IMR-90 (cell line): ENCODE measurements at regions not wholly inside any gene's neighbourhood (a gene's known extent, or its start where the extent isn't known, plus 50 kb on each side); places are given as distances from the start of the nearest gene placed in this dataset.

ENCODE experiments used
- ATAC-seq: fragments of 200-7000 bp; cut with Tn5 transposase; 2 replicates; pipeline ENCODE4 v1.9.1; 2020; ENCODE audit warnings: low read depth, mild to moderate bottlenecking, moderate library complexity
- BruUV-seq: library from RNA; stranded (reverse); fragments of 400-500 nt; replicated peaks from 2 replicates; lab custom pipeline; 2021; lab: Mats Ljungman, UMichigan
- CTCF ChIA-PET: fragments of 300-600 bp; formaldehyde crosslinking; extraction: SDS; loops from one replicate; lab custom pipeline; 2021; ENCODE audit warnings: antibody characterized with exemption; lab: Yijun Ruan, JAX
- POLR2A ChIA-PET: fragments of 300-600 bp; sonication (Branson Sonifier 250); formaldehyde crosslinking; loops from one replicate; lab custom pipeline; 2022; ENCODE audit warnings: antibody characterized with exemption; ENCODE audit not compliant: unreplicated experiment; lab: Charles Lee
- DNase-seq: peaks from one replicate; pipeline ENCODE4 v3.0.0; 2013
- H2AFZ ChIP-seq: replicated peaks from 2 replicates; pipeline ENCODE3; 2013; ENCODE audit warnings: low read length, mild to moderate bottlenecking; ENCODE audit not compliant: poor library complexity
- H2AK5ac ChIP-seq: 2 replicates; pipeline ENCODE4 v1.6.1; 2013; ENCODE audit warnings: low read depth, low read length, inconsistent platforms
- H2AK9ac ChIP-seq: replicated peaks from 2 replicates; pipeline ENCODE3; 2013; ENCODE audit warnings: mild to moderate bottlenecking, low read depth, low read length, moderate library complexity; ENCODE audit not compliant: poor library complexity
- H2BK120ac ChIP-seq: 2 replicates; pipeline ENCODE4 v1.6.1; 2013; ENCODE audit warnings: low read depth, low read length, inconsistent platforms
- H2BK15ac ChIP-seq: 3 replicates; pipeline ENCODE4 v1.6.1; 2013; ENCODE audit warnings: low read depth, low read length, inconsistent platforms
- H2BK20ac ChIP-seq: 2 replicates; pipeline ENCODE4 v1.6.1; 2013; ENCODE audit warnings: low read depth, mild to moderate bottlenecking, inconsistent platforms, low read length, moderate library complexity
- H2BK5ac ChIP-seq: 2 replicates; pipeline ENCODE4 v1.6.1; 2013; ENCODE audit warnings: mild to moderate bottlenecking, low read depth, low read length, inconsistent platforms; ENCODE audit not compliant: poor library complexity, severe bottlenecking
- H3K14ac ChIP-seq: replicated peaks from 2 replicates; pipeline ENCODE4 v1.6.1; 2013; ENCODE audit warnings: low read depth, low read length, inconsistent platforms
- H3K18ac ChIP-seq: 2 replicates; pipeline ENCODE4 v1.6.1; 2013; ENCODE audit warnings: low read depth, low read length, control low read depth
- H3K23ac ChIP-seq: 2 replicates; pipeline ENCODE4 v1.6.1; 2013; ENCODE audit warnings: low read depth, low read length, inconsistent platforms
- H3K27ac ChIP-seq: 2 replicates; pipeline ENCODE4 v1.5.1; 2013; ENCODE audit warnings: mild to moderate bottlenecking, control low read depth, low read length; ENCODE audit not compliant: insufficient read depth
- H3K27me3 ChIP-seq: 2 replicates; pipeline ENCODE4 v1.6.1; 2013; ENCODE audit warnings: low read length; ENCODE audit not compliant: control insufficient read depth, insufficient read depth
- H3K36me3 ChIP-seq: 2 replicates; pipeline ENCODE4 v1.6.1; 2013; ENCODE audit warnings: low read length, mixed read lengths; ENCODE audit not compliant: control insufficient read depth, insufficient read depth
- H3K4ac ChIP-seq: 2 replicates; pipeline ENCODE4 v1.6.1; 2013; ENCODE audit warnings: low read depth, low read length, inconsistent platforms
- H3K4me1 ChIP-seq: 2 replicates; pipeline ENCODE4 v1.6.1; 2013; ENCODE audit warnings: low read length, mixed read lengths; ENCODE audit not compliant: control insufficient read depth, insufficient read depth
- H3K4me2 ChIP-seq: 2 replicates; pipeline ENCODE4 v1.6.1; 2013; ENCODE audit warnings: low read depth, mild to moderate bottlenecking, control low read depth, low read length, moderate library complexity
- H3K4me3 ChIP-seq: 2 replicates; pipeline ENCODE4 v1.5.1; 2013; ENCODE audit warnings: low read depth, mild to moderate bottlenecking, control low read depth, low read length, moderate library complexity; ENCODE audit not compliant: insufficient read depth
- H3K56ac ChIP-seq: 2 replicates; pipeline ENCODE4 v1.6.1; 2013; ENCODE audit warnings: low read length, inconsistent platforms; ENCODE audit not compliant: insufficient read depth; ENCODE audit errors: extremely low read depth
- H3K79me1 ChIP-seq, 2 experiments: 2 replicates each; pipeline ENCODE4 v1.6.1; 2013; ENCODE audit warnings: low read length in 2 of 2, inconsistent platforms in 1 of 2, low read depth in 1 of 2
- H3K9ac ChIP-seq: 2 replicates; pipeline ENCODE4 v1.6.1; 2013; ENCODE audit warnings: low read depth, low read length, control low read depth
- H3K9me1 ChIP-seq: 2 replicates; pipeline ENCODE4 v1.6.1; 2013; ENCODE audit warnings: low read length, inconsistent platforms; ENCODE audit not compliant: insufficient read depth
- H3K9me3 ChIP-seq: 2 replicates; pipeline ENCODE4 v1.6.1; 2013; ENCODE audit warnings: low read length; ENCODE audit not compliant: control insufficient read depth, insufficient read depth
- H4K20me1 ChIP-seq: 2 replicates; pipeline ENCODE4 v1.6.1; 2013; ENCODE audit warnings: low read length, inconsistent platforms; ENCODE audit not compliant: insufficient read depth
- H4K5ac ChIP-seq: 2 replicates; pipeline ENCODE4 v1.6.1; 2013; ENCODE audit warnings: mild to moderate bottlenecking, low read depth, low read length, control low read depth
- H4K8ac ChIP-seq, 2 experiments: 2 replicates each; pipeline ENCODE4 v1.6.1; 2013; ENCODE audit warnings: low read depth in 2 of 2, low read length in 2 of 2, control low read depth in 1 of 2, inconsistent platforms in 1 of 2
- H4K91ac ChIP-seq: 2 replicates; pipeline ENCODE4 v1.6.1; 2013; ENCODE audit warnings: low read depth, low read length, inconsistent platforms; ENCODE audit not compliant: insufficient read depth
- BHLHE40 ChIP-seq: fragments of 150-350 bp; IDR thresholded peaks from 2 replicates; pipeline ENCODE4 v1.6.1; 2016; ENCODE audit warnings: mild to moderate bottlenecking, low read depth, low read length
- CEBPB ChIP-seq: IDR thresholded peaks from 2 replicates; pipeline ENCODE4 v1.6.1; 2012; ENCODE audit warnings: low read depth, low read length, improper control_type of control experiment
- CHD1 ChIP-seq: IDR thresholded peaks from 2 replicates; pipeline ENCODE4 v1.6.1; 2012; ENCODE audit warnings: low read depth, low read length, improper control_type of control experiment
- ELK1 ChIP-seq: fragments of 150-350 bp; IDR thresholded peaks from 2 replicates; pipeline ENCODE4 v1.6.1; 2016; ENCODE audit warnings: low read depth, mild to moderate bottlenecking, low read length, moderate library complexity, borderline replicate concordance
- FOS ChIP-seq: fragments of 150-350 bp; IDR thresholded peaks from 2 replicates; pipeline ENCODE4 v1.6.1; 2016; ENCODE audit warnings: low read depth, low read length
- MAFK ChIP-seq: IDR thresholded peaks from 2 replicates; pipeline ENCODE4 v1.6.1; 2012; ENCODE audit warnings: low read depth, low read length, improper control_type of control experiment
- MAZ ChIP-seq: IDR thresholded peaks from 2 replicates; pipeline ENCODE4 v1.6.1; 2012; ENCODE audit warnings: low read depth, mild to moderate bottlenecking, low read length, improper control_type of control experiment, moderate library complexity, borderline replicate concordance
- MXI1 ChIP-seq: IDR thresholded peaks from 2 replicates; pipeline ENCODE4 v1.6.1; 2012; ENCODE audit warnings: low read depth, mild to moderate bottlenecking, low read length, moderate library complexity, borderline replicate concordance
- NFE2L2 ChIP-seq: fragments of 150-350 bp; IDR thresholded peaks from 2 replicates; pipeline ENCODE4 v1.6.1; 2016; ENCODE audit warnings: low read depth, mild to moderate bottlenecking, low read length
- POLR2A ChIP-seq: IDR thresholded peaks from 2 replicates; pipeline ENCODE4 v1.6.1; 2012; ENCODE audit warnings: mild to moderate bottlenecking, low read depth, low read length
- RAD21 ChIP-seq: IDR thresholded peaks from 2 replicates; pipeline ENCODE4 v1.6.1; 2012; ENCODE audit warnings: low read length, improper control_type of control experiment
- RCOR1 ChIP-seq: IDR thresholded peaks from 2 replicates; pipeline ENCODE4 v1.6.1; 2012; ENCODE audit warnings: mild to moderate bottlenecking, low read length, improper control_type of control experiment; ENCODE audit not compliant: insufficient replicate concordance
- RFX5 ChIP-seq: IDR thresholded peaks from 2 replicates; pipeline ENCODE4 v1.8.0; 2012; ENCODE audit warnings: low read depth, mild to moderate bottlenecking, low read length, moderate library complexity
- SMC3 ChIP-seq: fragments of 150-350 bp; IDR thresholded peaks from 2 replicates; pipeline ENCODE4 v1.6.1; 2016; ENCODE audit warnings: low read depth, mild to moderate bottlenecking, antibody characterized with exemption, low read length, moderate library complexity
- USF2 ChIP-seq: fragments of 150-350 bp; IDR thresholded peaks from 2 replicates; pipeline ENCODE4 v1.6.1; 2017; ENCODE audit warnings: mild to moderate bottlenecking, antibody characterized with exemption, low read length, low read depth
- WGBS, 2 experiments: methylation state at CpG; one replicate each; pipeline versions ENCODE4 v1.1.5 to v1.1.7; 2013; ENCODE audit warnings: missing lambda C conversion rate in 2 of 2; ENCODE audit not compliant: insufficient read length in 1 of 2; ENCODE audit errors: extremely low coverage in 2 of 2; 5-methylcytosine and 5-hydroxymethylcytosine counted together
- dilution Hi-C: fragments of 300-500 bp; cut with HindIII; formaldehyde crosslinking; loops from one replicate; pipeline ENCODE4 v1.14.3; 2018; ENCODE audit warnings: low sequenced_read_pairs; ENCODE audit not compliant: unreplicated experiment
- in situ Hi-C: fragments of 300-500 bp; cut with MboI; formaldehyde crosslinking; loops from 3 replicates; pipeline ENCODE4 v1.14.3; 2019; ENCODE audit warnings: low sequenced_read_pairs, inconsistent platforms, mixed read lengths
- intact Hi-C: fragments of 100-400 bp; cut with micrococcal nuclease; formaldehyde crosslinking; loops from 2 replicates; pipeline ENCODE4 v1.10.0; 2022
- TF ChIP-seq, protein P1 (sequence below): conservative IDR thresholded peaks from 2 replicates; pipeline ENCODE4 v1.5.1; 2012; ENCODE audit warnings: mild to moderate bottlenecking, low read depth, low read length, improper control_type of control experiment

DNA sequence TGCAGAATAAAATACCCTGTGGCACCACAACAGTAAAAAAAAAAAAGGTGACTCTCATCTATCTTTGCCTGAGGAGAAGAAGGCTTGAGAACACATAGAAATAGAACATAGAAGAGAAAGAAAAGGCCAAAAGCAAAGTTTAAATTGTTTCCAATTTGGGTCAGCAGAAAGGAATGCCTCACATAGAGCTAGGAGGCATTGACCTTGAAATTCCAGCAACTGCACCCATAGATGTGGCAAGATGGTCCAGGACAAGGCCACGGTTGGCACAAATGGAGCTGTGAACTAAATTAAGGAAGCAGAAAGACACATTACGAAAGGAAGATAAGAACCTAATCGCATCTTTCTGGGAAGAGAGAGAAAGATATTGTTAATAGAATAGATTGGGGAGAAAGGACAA, 588.3 kb downstream of the LMO4 start:
- Histone ChIP-seq H3K27me3 (no peaks in the 10 kb centered on the region), H4K20me1 (no peaks in the 10 kb centered on the region), H3K4ac (no peak overlapping the region), H2AK5ac (no peak overlapping the region), H3K4me2 (no peak overlapping the region), H3K9me1 (no peaks in the 10 kb centered on the region), H3K14ac (no peak overlapping the region), H3K18ac (no peak overlapping the region), H3K27ac (no peak overlapping the region), H2AK9ac (no peak overlapping the region), H3K9me3 (no peaks in the 10 kb centered on the region), H2BK120ac (no peak overlapping the region), H3K23ac (no peak overlapping the region), H3K36me3 (no peaks in the 10 kb centered on the region), H3K9ac (no peak overlapping the region), H3K56ac (no peak overlapping the region), H2BK20ac (no peak overlapping the region), H2BK5ac (no peak overlapping the region), H4K5ac (no peak overlapping the region), H4K91ac (no peak overlapping the region), H2BK15ac (no peak overlapping the region), H3K79me1 (no peaks in the 10 kb centered on the region), H3K4me1 (no peaks in the 10 kb centered on the region), H4K8ac (no peak overlapping the region), H2AFZ (no peak overlapping the region), H3K4me3 (no peak overlapping the region)
- no peak for TF ChIP-seq SMC3
- TF ChIP-seq RAD21 = no peak
- TF ChIP-seq ELK1 = no peak
- TF ChIP-seq POLR2A = no peak
- no peak for TF ChIP-seq FOS
- TF ChIP-seq CHD1 = no peak
- TF ChIP-seq USF2 = no peak
- no peak for TF ChIP-seq BHLHE40
- no peak for TF ChIP-seq MAFK
- TF ChIP-seq NFE2L2 = no peak
- no peak for TF ChIP-seq MXI1
- TF ChIP-seq, protein P1, sequence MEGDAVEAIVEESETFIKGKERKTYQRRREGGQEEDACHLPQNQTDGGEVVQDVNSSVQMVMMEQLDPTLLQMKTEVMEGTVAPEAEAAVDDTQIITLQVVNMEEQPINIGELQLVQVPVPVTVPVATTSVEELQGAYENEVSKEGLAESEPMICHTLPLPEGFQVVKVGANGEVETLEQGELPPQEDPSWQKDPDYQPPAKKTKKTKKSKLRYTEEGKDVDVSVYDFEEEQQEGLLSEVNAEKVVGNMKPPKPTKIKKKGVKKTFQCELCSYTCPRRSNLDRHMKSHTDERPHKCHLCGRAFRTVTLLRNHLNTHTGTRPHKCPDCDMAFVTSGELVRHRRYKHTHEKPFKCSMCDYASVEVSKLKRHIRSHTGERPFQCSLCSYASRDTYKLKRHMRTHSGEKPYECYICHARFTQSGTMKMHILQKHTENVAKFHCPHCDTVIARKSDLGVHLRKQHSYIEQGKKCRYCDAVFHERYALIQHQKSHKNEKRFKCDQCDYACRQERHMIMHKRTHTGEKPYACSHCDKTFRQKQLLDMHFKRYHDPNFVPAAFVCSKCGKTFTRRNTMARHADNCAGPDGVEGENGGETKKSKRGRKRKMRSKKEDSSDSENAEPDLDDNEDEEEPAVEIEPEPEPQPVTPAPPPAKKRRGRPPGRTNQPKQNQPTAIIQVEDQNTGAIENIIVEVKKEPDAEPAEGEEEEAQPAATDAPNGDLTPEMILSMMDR = no peak
- TF ChIP-seq MAZ = no peak
- TF ChIP-seq RCOR1 = no peak
- TF ChIP-seq RFX5 = no peak
- TF ChIP-seq CEBPB = no peak
- in situ Hi-C loops (no loop called here), intact Hi-C loops (no loop called here), dilution Hi-C loops (no loop called here)
- ChIA-PET CTCF (interaction anchor here (0.7 to 0.8 kb wide), 2 partner anchors 140 to 194 kb away, joined by 3 to 5 read pairs; no protein-coding TSS in a partner anchor), POLR2A (no interaction called here)
- no CpG with 5 or more reads among the region's 3 CpGs for whole genome bisulfite sequencing, 2 experiments
- ATAC-seq (peak; percentile 76), DNase-seq (peak; percentile 8)
- BruUV-seq = no TSS peak
